H9 (cell line): ENCODE measurements at regions not wholly inside any gene's neighbourhood (a gene's known extent, or its start where the extent isn't known, plus 50 kb on each side); places are given as distances from the start of the nearest gene placed in this dataset.

Source experiments
- DNase-seq: peaks from one replicate; pipeline ENCODE4 v3.0.0-alpha.2; 2017
- H2AFZ ChIP-seq: one replicate; pipeline ENCODE4 v1.6.1; 2013; ENCODE audit warnings: mild to moderate bottlenecking, low read length, control low read depth, moderate library complexity
- H2AK5ac ChIP-seq: 2 replicates; pipeline ENCODE4 v1.6.1; 2013; ENCODE audit warnings: low read length, control low read depth, mixed read lengths; ENCODE audit not compliant: insufficient read length
- H2BK120ac ChIP-seq: one replicate; pipeline ENCODE4 v1.6.1; 2013; ENCODE audit warnings: low read depth, mild to moderate bottlenecking, low read length, control low read depth, inconsistent platforms; ENCODE audit not compliant: poor library complexity, severe bottlenecking
- H2BK12ac ChIP-seq: 2 replicates; pipeline ENCODE4 v1.6.1; 2013; ENCODE audit warnings: low read length, control low read depth, mixed read lengths, low read depth; ENCODE audit not compliant: insufficient read length
- H2BK15ac ChIP-seq: 2 replicates; pipeline ENCODE4 v1.6.1; 2013; ENCODE audit warnings: low read depth, low read length, control low read depth
- H2BK20ac ChIP-seq: one replicate; pipeline ENCODE4 v1.6.1; 2013; ENCODE audit warnings: low read depth, mild to moderate bottlenecking, low read length, control low read depth, inconsistent platforms; ENCODE audit not compliant: poor library complexity, severe bottlenecking
- H2BK5ac ChIP-seq: 2 replicates; pipeline ENCODE4 v1.6.1; 2013; ENCODE audit warnings: low read length, control low read depth, mixed read lengths; ENCODE audit not compliant: insufficient read length
- H3K14ac ChIP-seq: 2 replicates; pipeline ENCODE4 v1.6.1; 2013; ENCODE audit warnings: low read length, control low read depth; ENCODE audit not compliant: insufficient read depth
- H3K18ac ChIP-seq: 2 replicates; pipeline ENCODE4 v1.6.1; 2013; ENCODE audit warnings: low read depth, mild to moderate bottlenecking, mixed read lengths, low read length, control low read depth; ENCODE audit not compliant: insufficient read length
- H3K23ac ChIP-seq: 2 replicates; pipeline ENCODE4 v1.6.1; 2013; ENCODE audit warnings: low read length, control low read depth, mixed read lengths, low read depth; ENCODE audit not compliant: insufficient read length
- H3K23me2 ChIP-seq: 2 replicates; pipeline ENCODE4 v1.6.1; 2013; ENCODE audit warnings: low read depth, mild to moderate bottlenecking, mixed read lengths, low read length, control low read depth; ENCODE audit not compliant: insufficient read length, poor library complexity, severe bottlenecking
- H3K27ac ChIP-seq: 2 replicates; pipeline ENCODE4 v1.5.1; 2013; ENCODE audit warnings: low read length, control low read depth, mixed read lengths, low read depth; ENCODE audit not compliant: insufficient read length
- H3K27me3 ChIP-seq: 2 replicates; pipeline ENCODE4 v1.6.1; 2013; ENCODE audit warnings: low read length, control low read depth, inconsistent platforms; ENCODE audit not compliant: insufficient read depth
- H3K4ac ChIP-seq: 2 replicates; pipeline ENCODE4 v1.6.1; 2013; ENCODE audit warnings: low read depth, mild to moderate bottlenecking, control low read depth, inconsistent platforms, low read length, moderate library complexity
- H3K4me1 ChIP-seq: 2 replicates; pipeline ENCODE4 v1.6.1; 2013; ENCODE audit warnings: low read length, control low read depth, inconsistent platforms; ENCODE audit not compliant: insufficient read depth
- H3K4me2 ChIP-seq: 2 replicates; pipeline ENCODE4 v1.6.1; 2013; ENCODE audit warnings: low read length, control low read depth, mixed read lengths; ENCODE audit not compliant: insufficient read length, insufficient read depth
- H3K56ac ChIP-seq: 2 replicates; pipeline ENCODE4 v1.6.1; 2013; ENCODE audit warnings: low read depth, mild to moderate bottlenecking, mixed read lengths, low read length, control low read depth; ENCODE audit not compliant: insufficient read length
- H3K79me1 ChIP-seq: 2 replicates; pipeline ENCODE4 v1.6.1; 2013; ENCODE audit warnings: low read depth, mild to moderate bottlenecking, moderate library complexity, low read length, control low read depth, inconsistent platforms; ENCODE audit not compliant: insufficient read depth, poor library complexity, severe bottlenecking
- H3K79me2 ChIP-seq: 2 replicates; pipeline ENCODE4 v1.6.1; 2013; ENCODE audit warnings: low read length, control low read depth, inconsistent platforms; ENCODE audit not compliant: insufficient read depth
- H3K9ac ChIP-seq: 2 replicates; pipeline ENCODE4 v1.6.1; 2013; ENCODE audit warnings: low read length, control low read depth, mixed read lengths; ENCODE audit not compliant: insufficient read length; ENCODE audit errors: extremely low read depth
- H3K9me3 ChIP-seq: one replicate; pipeline ENCODE4 v1.6.1; 2013; ENCODE audit warnings: low read depth, low read length, inconsistent platforms; ENCODE audit not compliant: control insufficient read depth
- H3T11ph ChIP-seq: one replicate; pipeline ENCODE4 v1.6.1; 2013; ENCODE audit warnings: mild to moderate bottlenecking, low read length, control low read depth, inconsistent platforms
- H4K20me1 ChIP-seq: one replicate; pipeline ENCODE4 v1.6.1; 2013; ENCODE audit not compliant: control insufficient read depth, insufficient read length, insufficient read depth
- H4K5ac ChIP-seq: 2 replicates; pipeline ENCODE4 v1.6.1; 2013; ENCODE audit warnings: low read depth, mild to moderate bottlenecking, mixed read lengths, low read length, control low read depth; ENCODE audit not compliant: insufficient read length
- H4K8ac ChIP-seq: replicated peaks from 2 replicates; pipeline ENCODE4 v1.6.1; 2013; ENCODE audit warnings: low read length, control low read depth, mixed read lengths, low read depth; ENCODE audit not compliant: insufficient read length
- H4K91ac ChIP-seq: 2 replicates; pipeline ENCODE4 v1.6.1; 2013; ENCODE audit warnings: low read depth, mild to moderate bottlenecking, moderate library complexity, mixed read lengths, low read length, control low read depth; ENCODE audit not compliant: insufficient read length
- H3K27ac Mint-ChIP-seq, 3 experiments: 2 replicates in 2 of 3; 3 replicates in 1 of 3; pipeline ENCODE4 v1.8.0; 2020 to 2021; ENCODE audit warnings: mixed read lengths in 3 of 3, mild to moderate bottlenecking in 1 of 3, moderate library complexity in 1 of 3
- H3K27me3 Mint-ChIP-seq: 2 replicates; pipeline ENCODE4 v1.8.0; 2021; ENCODE audit warnings: low read depth, mild to moderate bottlenecking, moderate library complexity, mixed read lengths
- H3K36me3 Mint-ChIP-seq, 3 experiments: 2 replicates in 2 of 3; 3 replicates in 1 of 3; pipeline ENCODE4 v1.8.0; 2020 to 2021; ENCODE audit warnings: low read depth in 3 of 3, mixed read lengths in 3 of 3; ENCODE audit not compliant: insufficient read depth in 1 of 3
- H3K4me1 Mint-ChIP-seq, 2 experiments: 2 replicates each; pipeline ENCODE4 v1.8.0; 2020; ENCODE audit warnings: mixed read lengths in 2 of 2
- H3K4me3 Mint-ChIP-seq, 2 experiments: 2 replicates in 1 of 2; 3 replicates in 1 of 2; pipeline ENCODE4 v1.8.0; 2020 to 2021; ENCODE audit warnings: mild to moderate bottlenecking in 2 of 2, mixed read lengths in 2 of 2, moderate library complexity in 1 of 2
- H3K9me3 Mint-ChIP-seq, 2 experiments: 2 replicates in 1 of 2; 3 replicates in 1 of 2; pipeline ENCODE4 v1.8.0; 2020; ENCODE audit warnings: mild to moderate bottlenecking in 2 of 2, mixed read lengths in 2 of 2, moderate library complexity in 1 of 2
- WGBS: extraction: QIAGEN DNeasy Blood & Tissue Kit; methylation state at CpG from one replicate; pipeline ENCODE4 v1.1.7; 2013; ENCODE audit warnings: missing lambda C conversion rate, low lambda C conversion rate, mixed read lengths; ENCODE audit not compliant: insufficient read length; ENCODE audit errors: extremely low coverage; 5-methylcytosine and 5-hydroxymethylcytosine counted together
- TF ChIP-seq, protein P1 (sequence below): fragments of 200-600 bp; sonication (generic); conservative IDR thresholded peaks from 3 replicates; pipeline ENCODE4 v1.8.0; 2021; ENCODE audit warnings: antibody characterized with exemption, mild to moderate bottlenecking

DNA sequence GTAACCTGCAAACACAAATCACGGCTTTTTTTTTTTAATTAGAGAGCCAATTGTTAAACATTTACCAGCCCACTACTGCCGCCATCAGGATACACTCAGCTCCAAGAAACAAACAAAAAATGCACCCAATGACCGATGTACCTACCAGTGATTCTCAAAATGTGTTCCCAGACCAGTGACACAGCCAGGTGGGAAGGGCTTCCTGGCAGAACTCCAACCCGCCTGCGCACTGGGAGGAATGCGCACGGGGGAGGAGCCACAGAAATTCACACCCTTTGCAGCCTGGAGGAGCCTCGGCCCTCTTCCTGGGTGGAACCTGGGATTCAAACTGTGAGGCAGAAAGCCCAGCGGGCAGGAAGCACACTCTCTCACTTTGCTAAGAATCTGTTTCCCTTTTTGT, 255.9 kb downstream of the TBC1D4 start:
- H3K4me1 ChIP-seq: no peaks in the 10 kb centered on the region
- no peak overlapping the region for H3K56ac ChIP-seq
- no peak overlapping the region for H4K8ac ChIP-seq
- H3K4me2 ChIP-seq: no peak overlapping the region
- Mint-ChIP-seq H3K36me3 (no peaks in the 10 kb centered on the region), H3K27ac (peak overlapping the region in 1 of 3 experiments; percentile 84; a peak in 1 of 7 replicates), H3K4me1 (peaks cover 2 to 5% of the 10 kb centered on the region in 2 experiments; a peak in 2 of 4 replicates), H3K4me3 (no peak overlapping the region), H3K27me3 (peaks cover 2% of the 10 kb centered on the region; the same call in 1 of the 2 replicates), H3K9me3 (no peaks in the 10 kb centered on the region)
- no peak overlapping the region for H2BK20ac ChIP-seq
- H3K14ac ChIP-seq: no peak overlapping the region
- no peaks in the 10 kb centered on the region for H3K79me2 ChIP-seq
- H3K23me2 ChIP-seq: no peaks in the 10 kb centered on the region
- H2BK5ac ChIP-seq: no peak overlapping the region
- no peaks in the 10 kb centered on the region for H3K9me3 ChIP-seq
- H2BK12ac ChIP-seq: no peak overlapping the region
- no peaks in the 10 kb centered on the region for H4K20me1 ChIP-seq
- H3K9ac ChIP-seq: no peak overlapping the region
- H3K23ac ChIP-seq: no peak overlapping the region
- DNase-seq: peak; percentile 78
- TF ChIP-seq, protein P1, sequence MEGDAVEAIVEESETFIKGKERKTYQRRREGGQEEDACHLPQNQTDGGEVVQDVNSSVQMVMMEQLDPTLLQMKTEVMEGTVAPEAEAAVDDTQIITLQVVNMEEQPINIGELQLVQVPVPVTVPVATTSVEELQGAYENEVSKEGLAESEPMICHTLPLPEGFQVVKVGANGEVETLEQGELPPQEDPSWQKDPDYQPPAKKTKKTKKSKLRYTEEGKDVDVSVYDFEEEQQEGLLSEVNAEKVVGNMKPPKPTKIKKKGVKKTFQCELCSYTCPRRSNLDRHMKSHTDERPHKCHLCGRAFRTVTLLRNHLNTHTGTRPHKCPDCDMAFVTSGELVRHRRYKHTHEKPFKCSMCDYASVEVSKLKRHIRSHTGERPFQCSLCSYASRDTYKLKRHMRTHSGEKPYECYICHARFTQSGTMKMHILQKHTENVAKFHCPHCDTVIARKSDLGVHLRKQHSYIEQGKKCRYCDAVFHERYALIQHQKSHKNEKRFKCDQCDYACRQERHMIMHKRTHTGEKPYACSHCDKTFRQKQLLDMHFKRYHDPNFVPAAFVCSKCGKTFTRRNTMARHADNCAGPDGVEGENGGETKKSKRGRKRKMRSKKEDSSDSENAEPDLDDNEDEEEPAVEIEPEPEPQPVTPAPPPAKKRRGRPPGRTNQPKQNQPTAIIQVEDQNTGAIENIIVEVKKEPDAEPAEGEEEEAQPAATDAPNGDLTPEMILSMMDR: peak; percentile 29; the same call in 1 of the 3 replicates
- H4K5ac ChIP-seq: no peak overlapping the region
- no CpG with 5 or more reads among the region's 9 CpGs for WGBS
- H3K4ac ChIP-seq: no peak overlapping the region
- H2AFZ ChIP-seq: peak overlapping the region; percentile 93
- H2BK120ac ChIP-seq: no peak overlapping the region
- H3K27me3 ChIP-seq: no peaks in the 10 kb centered on the region
- no peaks in the 10 kb centered on the region for H3K79me1 ChIP-seq
- H3K18ac ChIP-seq: no peak overlapping the region
- no peak overlapping the region for H3T11ph ChIP-seq
- no peak overlapping the region for H4K91ac ChIP-seq
- H2BK15ac ChIP-seq: no peak overlapping the region
- no peak overlapping the region for H3K27ac ChIP-seq
- H2AK5ac ChIP-seq: no peak overlapping the region
